OCI-LY7 (cell line): ENCODE measurements at regions not wholly inside any gene's neighbourhood (a gene's known extent, or its start where the extent isn't known, plus 50 kb on each side); places are given as distances from the start of the nearest gene placed in this dataset.

Experiments
- CTCF ChIP-seq: fragments of 200-600 bp; sonication (generic); conservative IDR thresholded peaks from 2 replicates; pipeline ENCODE4 v1.5.1; 2014; ENCODE audit warnings: mild to moderate bottlenecking, antibody characterized with exemption, low read length, moderate library complexity, mixed read lengths
- EZH2phosphoT487 ChIP-seq: fragments of 200-600 bp; sonication (generic); IDR thresholded peaks from 2 replicates; pipeline ENCODE4 v1.6.1; 2018; ENCODE audit warnings: low read depth, borderline replicate concordance, mild to moderate bottlenecking, mixed run types, antibody characterized with exemption, low read length, moderate library complexity, mixed read lengths

- TF ChIP-seq CTCF: no peak
- no peak for TF ChIP-seq EZH2phosphoT487
Observed at GRCh38 chr1:58089898-58090534, 456.5 kb downstream of the OMA1 start.
